ENCODE measurements at regions not wholly inside any gene's neighbourhood (a gene's known extent, or its start where the extent isn't known, plus 50 kb on each side); places are given as distances from the start of the nearest gene placed in this dataset.

- TF ChIP-seq, protein P1, sequence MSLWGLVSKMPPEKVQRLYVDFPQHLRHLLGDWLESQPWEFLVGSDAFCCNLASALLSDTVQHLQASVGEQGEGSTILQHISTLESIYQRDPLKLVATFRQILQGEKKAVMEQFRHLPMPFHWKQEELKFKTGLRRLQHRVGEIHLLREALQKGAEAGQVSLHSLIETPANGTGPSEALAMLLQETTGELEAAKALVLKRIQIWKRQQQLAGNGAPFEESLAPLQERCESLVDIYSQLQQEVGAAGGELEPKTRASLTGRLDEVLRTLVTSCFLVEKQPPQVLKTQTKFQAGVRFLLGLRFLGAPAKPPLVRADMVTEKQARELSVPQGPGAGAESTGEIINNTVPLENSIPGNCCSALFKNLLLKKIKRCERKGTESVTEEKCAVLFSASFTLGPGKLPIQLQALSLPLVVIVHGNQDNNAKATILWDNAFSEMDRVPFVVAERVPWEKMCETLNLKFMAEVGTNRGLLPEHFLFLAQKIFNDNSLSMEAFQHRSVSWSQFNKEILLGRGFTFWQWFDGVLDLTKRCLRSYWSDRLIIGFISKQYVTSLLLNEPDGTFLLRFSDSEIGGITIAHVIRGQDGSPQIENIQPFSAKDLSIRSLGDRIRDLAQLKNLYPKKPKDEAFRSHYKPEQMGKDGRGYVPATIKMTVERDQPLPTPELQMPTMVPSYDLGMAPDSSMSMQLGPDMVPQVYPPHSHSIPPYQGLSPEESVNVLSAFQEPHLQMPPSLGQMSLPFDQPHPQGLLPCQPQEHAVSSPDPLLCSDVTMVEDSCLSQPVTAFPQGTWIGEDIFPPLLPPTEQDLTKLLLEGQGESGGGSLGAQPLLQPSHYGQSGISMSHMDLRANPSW (CRISPR knock-in tag; conservative IDR thresholded peaks at IDR 0.05; ENCODE audit: low read depth) = no peak
- TF ChIP-seq CREM (CRISPR knock-in tag; IDR thresholded peaks at IDR 0.05) (no peak), MYBL2 (CRISPR knock-in tag; IDR thresholded peaks at IDR 0.05) (no peak), RELA (CRISPR knock-in tag; IDR thresholded peaks at IDR 0.05; ENCODE audit: borderline replicate concordance) (no peak), SOX15 (CRISPR knock-in tag; IDR thresholded peaks at IDR 0.05) (no peak)
- TF ChIP-seq, protein P2, sequence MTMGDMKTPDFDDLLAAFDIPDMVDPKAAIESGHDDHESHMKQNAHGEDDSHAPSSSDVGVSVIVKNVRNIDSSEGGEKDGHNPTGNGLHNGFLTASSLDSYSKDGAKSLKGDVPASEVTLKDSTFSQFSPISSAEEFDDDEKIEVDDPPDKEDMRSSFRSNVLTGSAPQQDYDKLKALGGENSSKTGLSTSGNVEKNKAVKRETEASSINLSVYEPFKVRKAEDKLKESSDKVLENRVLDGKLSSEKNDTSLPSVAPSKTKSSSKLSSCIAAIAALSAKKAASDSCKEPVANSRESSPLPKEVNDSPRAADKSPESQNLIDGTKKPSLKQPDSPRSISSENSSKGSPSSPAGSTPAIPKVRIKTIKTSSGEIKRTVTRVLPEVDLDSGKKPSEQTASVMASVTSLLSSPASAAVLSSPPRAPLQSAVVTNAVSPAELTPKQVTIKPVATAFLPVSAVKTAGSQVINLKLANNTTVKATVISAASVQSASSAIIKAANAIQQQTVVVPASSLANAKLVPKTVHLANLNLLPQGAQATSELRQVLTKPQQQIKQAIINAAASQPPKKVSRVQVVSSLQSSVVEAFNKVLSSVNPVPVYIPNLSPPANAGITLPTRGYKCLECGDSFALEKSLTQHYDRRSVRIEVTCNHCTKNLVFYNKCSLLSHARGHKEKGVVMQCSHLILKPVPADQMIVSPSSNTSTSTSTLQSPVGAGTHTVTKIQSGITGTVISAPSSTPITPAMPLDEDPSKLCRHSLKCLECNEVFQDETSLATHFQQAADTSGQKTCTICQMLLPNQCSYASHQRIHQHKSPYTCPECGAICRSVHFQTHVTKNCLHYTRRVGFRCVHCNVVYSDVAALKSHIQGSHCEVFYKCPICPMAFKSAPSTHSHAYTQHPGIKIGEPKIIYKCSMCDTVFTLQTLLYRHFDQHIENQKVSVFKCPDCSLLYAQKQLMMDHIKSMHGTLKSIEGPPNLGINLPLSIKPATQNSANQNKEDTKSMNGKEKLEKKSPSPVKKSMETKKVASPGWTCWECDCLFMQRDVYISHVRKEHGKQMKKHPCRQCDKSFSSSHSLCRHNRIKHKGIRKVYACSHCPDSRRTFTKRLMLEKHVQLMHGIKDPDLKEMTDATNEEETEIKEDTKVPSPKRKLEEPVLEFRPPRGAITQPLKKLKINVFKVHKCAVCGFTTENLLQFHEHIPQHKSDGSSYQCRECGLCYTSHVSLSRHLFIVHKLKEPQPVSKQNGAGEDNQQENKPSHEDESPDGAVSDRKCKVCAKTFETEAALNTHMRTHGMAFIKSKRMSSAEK (CRISPR knock-in tag; IDR thresholded peaks at IDR 0.05; ENCODE audit: borderline replicate concordance) = no peak
- TF ChIP-seq, protein P3, sequence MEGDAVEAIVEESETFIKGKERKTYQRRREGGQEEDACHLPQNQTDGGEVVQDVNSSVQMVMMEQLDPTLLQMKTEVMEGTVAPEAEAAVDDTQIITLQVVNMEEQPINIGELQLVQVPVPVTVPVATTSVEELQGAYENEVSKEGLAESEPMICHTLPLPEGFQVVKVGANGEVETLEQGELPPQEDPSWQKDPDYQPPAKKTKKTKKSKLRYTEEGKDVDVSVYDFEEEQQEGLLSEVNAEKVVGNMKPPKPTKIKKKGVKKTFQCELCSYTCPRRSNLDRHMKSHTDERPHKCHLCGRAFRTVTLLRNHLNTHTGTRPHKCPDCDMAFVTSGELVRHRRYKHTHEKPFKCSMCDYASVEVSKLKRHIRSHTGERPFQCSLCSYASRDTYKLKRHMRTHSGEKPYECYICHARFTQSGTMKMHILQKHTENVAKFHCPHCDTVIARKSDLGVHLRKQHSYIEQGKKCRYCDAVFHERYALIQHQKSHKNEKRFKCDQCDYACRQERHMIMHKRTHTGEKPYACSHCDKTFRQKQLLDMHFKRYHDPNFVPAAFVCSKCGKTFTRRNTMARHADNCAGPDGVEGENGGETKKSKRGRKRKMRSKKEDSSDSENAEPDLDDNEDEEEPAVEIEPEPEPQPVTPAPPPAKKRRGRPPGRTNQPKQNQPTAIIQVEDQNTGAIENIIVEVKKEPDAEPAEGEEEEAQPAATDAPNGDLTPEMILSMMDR (IDR thresholded peaks at IDR 0.05) = no peak
- TF ChIP-seq, protein P4, sequence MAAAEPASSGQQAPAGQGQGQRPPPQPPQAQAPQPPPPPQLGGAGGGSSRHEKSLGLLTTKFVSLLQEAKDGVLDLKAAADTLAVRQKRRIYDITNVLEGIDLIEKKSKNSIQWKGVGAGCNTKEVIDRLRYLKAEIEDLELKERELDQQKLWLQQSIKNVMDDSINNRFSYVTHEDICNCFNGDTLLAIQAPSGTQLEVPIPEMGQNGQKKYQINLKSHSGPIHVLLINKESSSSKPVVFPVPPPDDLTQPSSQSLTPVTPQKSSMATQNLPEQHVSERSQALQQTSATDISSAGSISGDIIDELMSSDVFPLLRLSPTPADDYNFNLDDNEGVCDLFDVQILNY (CRISPR knock-in tag; IDR thresholded peaks at IDR 0.05) = no peak
Observed at GRCh38 chr4:141932490-141932889, 296.1 kb downstream of the IL15 start.
